ENCODE measurements at regions not wholly inside any gene's neighbourhood (a gene's known extent, or its start where the extent isn't known, plus 50 kb on each side); places are given as distances from the start of the nearest gene placed in this dataset.
A peak's percentile ranks its signal among the peaks of the same experiment; 100 is the strongest.

- no peaks in the 10 kb centered on the region for H3K27me3 ChIP-seq (ENCODE audit: control insufficient read depth, insufficient read depth, low read length)
- no peak for DNase-seq (ENCODE audit: low read depth)
- no peaks in the 10 kb centered on the region for H3K36me3 ChIP-seq (ENCODE audit: control insufficient read depth, insufficient read depth, low read length)
- no peak overlapping the region for H3K4me3 ChIP-seq (ENCODE audit: low read depth, low read length)
- no peak for TF ChIP-seq CTCF (IDR thresholded peaks at IDR 0.05; ENCODE audit: insufficient read depth, low read length, severe bottlenecking)
- FAIRE-seq: no peak
Observed at GRCh38 chr4:16450724-16451123, 224.5 kb upstream of the TAPT1 start.

- Histone ChIP-seq H3K4me3 (ENCODE audit: low read depth, low read length) (no peak overlapping the region), H3K36me3 (ENCODE audit: control insufficient read depth, insufficient read depth, low read length) (no peaks in the 10 kb centered on the region), H3K27me3 (ENCODE audit: control insufficient read depth, insufficient read depth, low read length) (no peaks in the 10 kb centered on the region)
- DNase-seq (ENCODE audit: low read depth) (no peak), FAIRE-seq (no peak)
- no peak for TF ChIP-seq CTCF (IDR thresholded peaks at IDR 0.05; ENCODE audit: insufficient read depth, low read length, severe bottlenecking)
Observed at GRCh38 chr4:16450031-16450430, 223.8 kb upstream of the TAPT1 start.

GRCh38 chr4:16449406-16449805 is 223.1 kb upstream of the TAPT1 start:
- H3K36me3 ChIP-seq (ENCODE audit: control insufficient read depth, insufficient read depth, low read length): no peaks in the 10 kb centered on the region
- DNase-seq (ENCODE audit: low read depth): no peak
- FAIRE-seq: no peak
- no peak for TF ChIP-seq CTCF (IDR thresholded peaks at IDR 0.05; ENCODE audit: insufficient read depth, low read length, severe bottlenecking)
- no peaks in the 10 kb centered on the region for H3K27me3 ChIP-seq (ENCODE audit: control insufficient read depth, insufficient read depth, low read length)
- no peak overlapping the region for H3K4me3 ChIP-seq (ENCODE audit: low read depth, low read length)

GRCh38 chr4:16448241-16448840 is 222.1 kb upstream of the TAPT1 start:
- no peak for TF ChIP-seq CTCF (IDR thresholded peaks at IDR 0.05; ENCODE audit: insufficient read depth, low read length, severe bottlenecking)
- Histone ChIP-seq H3K4me3 (ENCODE audit: low read depth, low read length) (no peak overlapping the region), H3K36me3 (ENCODE audit: control insufficient read depth, insufficient read depth, low read length) (no peaks in the 10 kb centered on the region), H3K27me3 (ENCODE audit: control insufficient read depth, insufficient read depth, low read length) (no peaks in the 10 kb centered on the region)
- FAIRE-seq (no peak), DNase-seq (ENCODE audit: low read depth) (no peak)

GRCh38 chr4:16443504-16444088 is 217.3 kb upstream of the TAPT1 start:
- Histone ChIP-seq H3K27me3 (ENCODE audit: control insufficient read depth, insufficient read depth, low read length) (no peaks in the 10 kb centered on the region), H3K4me3 (ENCODE audit: low read depth, low read length) (no peak overlapping the region), H3K36me3 (ENCODE audit: control insufficient read depth, insufficient read depth, low read length) (no peaks in the 10 kb centered on the region)
- DNase-seq (ENCODE audit: low read depth) (peak; percentile 29), FAIRE-seq (no peak)
- TF ChIP-seq CTCF (IDR thresholded peaks at IDR 0.05; ENCODE audit: insufficient read depth, low read length, severe bottlenecking): peak; percentile 49

GRCh38 chr4:16442296-16442695 is 216.0 kb upstream of the TAPT1 start:
- H3K36me3 ChIP-seq (ENCODE audit: control insufficient read depth, insufficient read depth, low read length): no peaks in the 10 kb centered on the region
- no peaks in the 10 kb centered on the region for H3K27me3 ChIP-seq (ENCODE audit: control insufficient read depth, insufficient read depth, low read length)
- TF ChIP-seq CTCF (IDR thresholded peaks at IDR 0.05; ENCODE audit: insufficient read depth, low read length, severe bottlenecking): no peak
- FAIRE-seq: no peak
- peak; percentile 6 for DNase-seq (ENCODE audit: low read depth)
- no peak overlapping the region for H3K4me3 ChIP-seq (ENCODE audit: low read depth, low read length)

Data from bronchial epithelial cell (primary cell).